ENCODE measurements at regions not wholly inside any gene's neighbourhood (a gene's known extent, or its start where the extent isn't known, plus 50 kb on each side); places are given as distances from the start of the nearest gene placed in this dataset.

DNA sequence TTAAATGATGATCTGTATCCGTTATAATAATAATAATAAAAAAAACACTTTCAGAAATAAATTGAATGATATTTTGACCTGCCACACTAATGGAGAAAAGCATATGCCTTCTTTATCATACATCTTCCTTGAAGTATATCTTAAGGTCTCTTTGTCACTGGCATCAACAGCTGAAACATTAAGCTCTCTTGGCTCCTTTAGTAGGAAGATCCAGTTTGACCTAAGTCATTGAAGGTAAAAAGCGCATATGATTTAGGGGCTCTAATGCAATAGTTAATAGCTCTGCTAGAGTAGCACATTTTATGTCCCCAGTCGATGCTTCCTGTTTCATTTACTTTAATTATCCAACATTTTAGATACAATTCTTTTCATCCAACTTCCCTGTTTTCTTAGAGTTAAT is 1010.8 kb downstream of the STPG2 start:
- no peak for TF ChIP-seq POLR2A (IDR thresholded peaks at IDR 0.05)
- TF ChIP-seq, protein P1, sequence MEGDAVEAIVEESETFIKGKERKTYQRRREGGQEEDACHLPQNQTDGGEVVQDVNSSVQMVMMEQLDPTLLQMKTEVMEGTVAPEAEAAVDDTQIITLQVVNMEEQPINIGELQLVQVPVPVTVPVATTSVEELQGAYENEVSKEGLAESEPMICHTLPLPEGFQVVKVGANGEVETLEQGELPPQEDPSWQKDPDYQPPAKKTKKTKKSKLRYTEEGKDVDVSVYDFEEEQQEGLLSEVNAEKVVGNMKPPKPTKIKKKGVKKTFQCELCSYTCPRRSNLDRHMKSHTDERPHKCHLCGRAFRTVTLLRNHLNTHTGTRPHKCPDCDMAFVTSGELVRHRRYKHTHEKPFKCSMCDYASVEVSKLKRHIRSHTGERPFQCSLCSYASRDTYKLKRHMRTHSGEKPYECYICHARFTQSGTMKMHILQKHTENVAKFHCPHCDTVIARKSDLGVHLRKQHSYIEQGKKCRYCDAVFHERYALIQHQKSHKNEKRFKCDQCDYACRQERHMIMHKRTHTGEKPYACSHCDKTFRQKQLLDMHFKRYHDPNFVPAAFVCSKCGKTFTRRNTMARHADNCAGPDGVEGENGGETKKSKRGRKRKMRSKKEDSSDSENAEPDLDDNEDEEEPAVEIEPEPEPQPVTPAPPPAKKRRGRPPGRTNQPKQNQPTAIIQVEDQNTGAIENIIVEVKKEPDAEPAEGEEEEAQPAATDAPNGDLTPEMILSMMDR (IDR thresholded peaks at IDR 0.05), result no peak

Data from body of pancreas (tissue), 4 donors.